Transverse colon (tissue), 4 donors: ENCODE measurements at regions not wholly inside any gene's neighbourhood (a gene's known extent, or its start where the extent isn't known, plus 50 kb on each side); places are given as distances from the start of the nearest gene placed in this dataset.

Experiments used
- CTCF ChIP-seq, 5 experiments: fragments of 200-600 bp in 3 of 5; fragments of 450-650 bp in 2 of 5; sonication (generic) in 3 of 5; IDR thresholded peaks; 1 replicate in 2 of 5; 2 replicates in 3 of 5; pipeline ENCODE4 v1.5.1; 2016 to 2017; ENCODE audit warnings: antibody characterized with exemption in 5 of 5, inconsistent platforms in 3 of 5, mild to moderate bottlenecking in 2 of 5, moderate library complexity in 1 of 5
- POLR2A ChIP-seq: fragments of 450-650 bp; IDR thresholded peaks from one replicate; pipeline ENCODE4 v1.6.1; 2016; ENCODE audit warnings: antibody characterized with exemption, mild to moderate bottlenecking, moderate library complexity
- POLR2AphosphoS5 ChIP-seq, 3 donors: sonication (generic); formaldehyde crosslinking; IDR thresholded peaks; one replicate each; pipeline ENCODE4 v1.6.1; 2016; ENCODE audit warnings: antibody characterized with exemption in 3 of 3

GRCh38 chr12:46493150-46493833, 120.7 kb upstream of the SLC38A2 start:
- TF ChIP-seq POLR2A: no peak
- TF ChIP-seq CTCF (IDR thresholded peaks at IDR 0.05): no peak
- TF ChIP-seq POLR2AphosphoS5 (IDR thresholded peaks at IDR 0.05): no peak
